CD4-positive, alpha-beta T cell treated with Interleukin-2 at 100 ng/mL for 4 hours (primary cell): ENCODE measurements at regions not wholly inside any gene's neighbourhood (a gene's known extent, or its start where the extent isn't known, plus 50 kb on each side); places are given as distances from the start of the nearest gene placed in this dataset.

Experiments used
- DNase-seq: peaks from one replicate; pipeline ENCODE4 v3.0.0-alpha.2; 2020; ENCODE audit warnings: low spot score

DNA sequence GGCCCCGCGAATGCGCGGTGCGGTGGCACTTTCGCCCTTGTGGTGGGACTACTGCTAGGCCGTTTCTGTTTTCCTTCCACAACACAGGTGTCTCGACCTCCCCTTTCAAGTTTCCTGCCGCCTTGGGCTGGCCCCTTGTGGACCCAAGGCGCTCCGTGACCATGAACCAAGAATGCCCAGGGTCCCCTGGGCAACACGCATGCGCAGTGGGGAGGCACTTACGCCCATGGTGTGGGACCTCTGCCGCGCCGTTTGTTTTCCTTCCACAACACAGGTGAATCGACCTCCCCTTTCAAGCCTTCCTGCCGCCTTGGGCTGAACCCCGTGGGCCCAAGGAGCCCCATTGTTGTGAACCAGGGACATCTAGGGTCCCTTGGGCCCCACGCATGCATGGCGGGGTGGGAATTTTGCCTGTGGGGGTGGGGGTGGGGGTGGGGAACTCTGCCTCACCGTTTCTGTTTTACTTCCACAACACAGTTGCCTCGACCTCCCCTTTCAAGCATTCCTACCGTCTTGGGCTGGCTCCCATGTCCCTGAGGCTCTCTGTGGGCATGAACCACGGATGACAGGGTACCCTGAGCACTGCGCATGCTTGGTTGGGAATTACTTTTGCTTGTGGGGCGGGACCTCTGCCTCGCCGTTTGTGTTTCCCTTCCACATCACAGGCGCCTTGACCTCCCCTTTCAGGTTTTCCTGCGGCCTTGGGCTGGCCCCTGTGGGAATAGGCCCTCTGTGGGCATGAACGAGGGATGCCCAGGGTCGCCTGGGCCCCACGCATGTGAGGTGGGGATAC is 355.1 kb downstream of the ALG10 start:
- no peak for DNase-seq

DNA sequence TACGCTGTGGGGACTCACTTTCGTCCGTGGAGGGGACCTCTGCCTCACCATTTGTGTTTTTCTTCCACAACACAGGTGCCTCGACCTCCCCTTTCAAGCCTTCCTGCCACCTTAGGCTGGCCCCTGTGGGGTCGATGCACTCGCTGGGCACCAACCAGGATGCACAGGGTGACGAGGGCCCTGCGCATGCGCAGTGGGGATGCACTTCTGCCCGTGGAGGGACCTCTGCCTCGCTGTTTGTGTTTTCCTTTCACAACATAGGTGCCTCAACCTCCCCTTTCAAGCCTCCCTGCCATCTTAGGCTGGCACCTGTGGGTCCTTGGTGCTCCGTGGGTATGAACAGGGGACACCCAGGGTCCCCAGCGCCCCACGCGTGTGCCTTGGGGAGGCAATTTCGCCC is 356.8 kb downstream of the ALG10 start:
- no peak for DNase-seq

DNA sequence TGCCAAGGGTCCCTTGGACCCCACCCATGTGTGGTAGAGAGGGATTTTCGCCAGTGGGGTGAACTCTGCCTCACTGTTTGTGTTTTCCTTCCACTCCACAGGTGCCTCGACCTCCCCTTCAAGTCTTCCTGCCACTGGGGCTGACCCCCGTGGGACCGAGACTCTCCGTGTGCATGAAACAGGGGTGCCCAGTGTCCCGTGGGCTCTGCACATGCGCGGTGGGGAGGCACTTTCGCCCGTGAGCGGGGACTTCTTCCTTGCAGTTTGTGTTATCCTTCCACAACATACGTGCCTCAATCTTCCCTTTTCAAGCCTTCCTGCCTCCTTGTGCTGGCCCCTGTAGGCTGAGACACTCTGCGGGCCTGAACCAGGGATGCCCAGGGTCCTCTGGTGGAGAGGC is 362.4 kb downstream of the ALG10 start:
- no peak for DNase-seq

DNA sequence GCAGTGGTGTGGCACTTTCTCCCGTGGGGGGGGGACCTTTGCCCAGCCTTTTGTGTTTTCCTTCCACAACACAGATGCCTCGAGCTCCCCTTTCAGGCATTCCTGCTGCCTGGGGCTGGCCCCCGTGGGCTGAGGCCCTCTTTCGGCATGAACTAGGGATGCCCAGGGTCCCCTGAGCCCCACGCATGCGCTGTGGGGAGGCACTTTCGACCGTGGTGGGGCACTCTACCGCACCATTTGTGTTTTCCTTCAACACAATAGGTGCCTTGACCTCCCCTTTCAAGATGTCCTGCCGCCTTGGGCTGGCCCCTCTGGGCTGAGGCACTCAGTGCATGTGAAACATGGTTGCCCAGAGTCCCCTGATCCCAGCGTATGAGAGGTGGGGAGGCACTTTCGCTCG is 363.7 kb downstream of the ALG10 start:
- no peak for DNase-seq

DNA sequence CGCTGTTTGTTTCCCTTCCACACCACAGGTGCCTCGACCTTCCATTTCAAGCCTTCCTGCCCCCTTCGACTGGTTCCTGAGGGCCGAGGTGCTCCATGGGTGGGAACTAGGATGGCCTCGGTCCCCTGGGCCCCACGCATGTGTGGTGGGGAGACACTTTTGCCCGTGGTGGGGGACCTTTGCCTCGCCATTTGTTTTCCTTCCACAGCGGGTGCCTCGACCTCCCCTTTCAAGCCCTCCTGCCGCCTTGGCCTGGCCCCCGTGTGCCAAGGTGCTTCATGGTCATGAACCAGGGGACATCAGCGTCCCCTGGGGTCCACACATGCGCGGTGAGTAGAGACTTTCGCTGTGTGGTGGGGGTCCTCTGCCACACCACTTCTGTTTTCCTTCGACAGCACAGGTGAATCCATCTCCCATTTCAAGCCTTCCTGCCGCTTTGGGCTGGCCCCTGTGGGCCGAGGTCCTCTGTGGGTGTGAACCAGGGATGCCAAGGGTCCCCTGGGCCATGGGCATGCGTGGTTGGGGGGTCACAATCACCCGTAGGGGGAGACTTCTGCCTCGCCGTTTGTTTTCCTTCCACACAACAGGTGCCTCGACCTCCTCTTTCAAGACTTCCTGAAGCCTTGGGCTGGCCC is 364.4 kb downstream of the ALG10 start:
- no peak for DNase-seq

DNA sequence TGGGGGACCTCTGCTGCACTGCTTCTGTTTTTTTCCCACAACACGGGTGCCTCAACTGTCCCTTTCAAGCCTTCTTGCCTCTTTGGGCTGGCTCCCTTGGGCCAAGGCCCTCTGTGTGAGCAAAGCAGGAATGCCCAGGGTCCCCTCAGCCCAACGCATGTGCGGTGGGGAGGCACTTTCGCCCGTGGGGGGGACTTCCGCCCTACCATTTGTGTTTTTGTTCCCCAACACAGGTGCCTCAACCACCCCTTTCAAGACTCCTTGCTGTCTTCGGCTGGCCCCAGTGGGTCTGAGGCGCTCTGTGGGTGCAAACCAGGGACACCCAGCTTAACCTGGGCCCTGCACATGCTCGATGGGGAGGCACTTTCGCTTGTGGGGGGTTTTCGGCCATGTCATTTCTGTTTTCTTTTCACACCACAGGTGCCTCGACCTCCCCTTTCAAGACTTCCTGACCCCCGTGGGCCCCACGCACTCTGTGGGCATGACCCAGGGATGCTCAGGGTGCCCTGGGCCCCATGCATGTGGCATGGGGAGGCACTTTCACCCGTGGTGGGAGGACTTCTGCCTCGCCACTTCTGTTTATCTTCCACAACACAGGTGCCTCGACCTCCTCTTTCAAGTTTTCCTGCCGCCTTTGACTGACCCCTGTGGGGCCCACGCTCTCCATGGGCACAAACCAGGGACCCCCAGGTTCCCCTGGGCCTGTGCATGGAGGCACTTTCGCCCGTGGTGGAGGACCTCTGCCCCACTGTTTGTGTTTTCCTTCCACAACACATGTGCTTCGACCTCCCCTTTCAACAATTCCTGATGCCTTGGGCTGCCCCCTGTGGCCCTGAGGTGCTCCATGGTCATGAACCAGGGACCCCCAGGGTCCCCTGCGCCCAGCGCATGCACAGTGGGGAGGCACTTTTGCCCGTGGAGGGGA is 365.7 kb downstream of the ALG10 start:
- no peak for DNase-seq

DNA sequence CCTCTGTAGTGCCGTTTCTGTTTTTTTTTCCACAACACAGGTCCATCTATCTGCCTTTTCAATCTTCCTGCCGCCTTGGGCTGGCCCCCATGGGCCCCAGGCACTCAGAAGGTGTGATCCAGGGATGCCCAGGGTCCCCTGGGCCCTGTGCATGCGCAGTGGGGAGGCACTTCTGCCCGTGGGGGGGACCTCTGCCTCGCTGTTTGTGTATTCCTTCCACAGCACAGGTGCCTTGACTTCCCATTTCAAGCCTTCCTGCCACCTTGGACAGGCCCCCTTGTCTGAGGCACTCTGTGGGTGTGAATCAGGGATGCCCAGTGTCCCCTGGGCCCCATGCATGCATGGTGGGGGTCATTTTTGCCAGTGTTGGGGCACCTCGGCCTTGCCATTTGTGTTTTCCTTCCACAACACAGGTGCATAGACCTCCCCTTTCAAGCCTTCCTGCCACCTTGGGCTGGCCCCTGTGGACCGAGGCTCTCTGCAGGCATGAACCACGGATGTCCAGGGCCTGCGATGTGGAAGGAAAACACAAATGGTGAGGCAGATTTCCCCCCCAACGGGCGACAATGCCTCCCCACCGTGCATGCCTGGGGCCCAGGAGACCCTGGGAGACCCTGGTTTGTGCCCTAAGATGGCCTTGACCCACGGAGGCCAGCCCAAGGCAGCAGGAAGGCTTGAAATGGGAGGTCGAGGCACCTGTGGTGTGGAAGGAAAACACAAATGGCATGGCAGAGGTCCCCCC is 366.5 kb downstream of the ALG10 start:
- no peak for DNase-seq

DNA sequence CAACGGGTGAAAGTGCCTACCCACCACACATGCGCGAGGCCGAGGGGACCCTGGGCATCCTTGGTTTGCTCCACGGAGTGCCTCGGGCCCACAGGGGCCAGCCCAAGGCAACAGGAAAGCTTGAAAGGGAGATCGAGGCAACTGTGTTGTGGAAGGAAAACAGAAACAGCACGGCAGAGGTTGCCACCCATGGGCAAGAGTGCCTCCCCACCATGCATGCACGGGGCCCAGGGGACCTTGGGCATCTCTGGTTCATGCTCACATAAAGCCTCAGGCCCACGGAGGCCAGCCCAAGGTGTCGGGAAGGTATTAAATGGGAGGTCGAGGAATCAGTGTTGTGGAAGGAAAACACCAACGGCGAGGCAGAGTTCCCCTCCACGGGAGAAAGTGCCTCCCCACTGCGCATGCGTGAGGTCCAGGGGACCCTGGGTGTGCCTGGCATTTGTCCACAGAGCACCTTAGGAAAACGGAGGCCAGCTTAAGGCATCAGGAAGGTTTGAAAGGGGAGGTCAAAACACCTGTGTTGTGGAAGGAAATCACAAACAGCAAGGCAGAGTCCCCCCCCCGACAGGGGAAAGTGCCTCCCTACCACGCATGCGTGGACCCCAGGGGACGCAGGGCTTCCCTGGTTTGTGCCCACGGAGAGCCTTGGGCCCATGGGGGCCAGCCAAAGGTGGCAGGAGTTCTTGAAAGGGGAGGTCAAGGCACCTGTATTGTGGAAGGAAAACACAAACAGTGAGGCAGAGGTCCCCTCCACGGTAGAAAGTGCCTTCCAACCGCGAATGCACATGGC is 367.3 kb downstream of the ALG10 start:
- DNase-seq = no peak

DNA sequence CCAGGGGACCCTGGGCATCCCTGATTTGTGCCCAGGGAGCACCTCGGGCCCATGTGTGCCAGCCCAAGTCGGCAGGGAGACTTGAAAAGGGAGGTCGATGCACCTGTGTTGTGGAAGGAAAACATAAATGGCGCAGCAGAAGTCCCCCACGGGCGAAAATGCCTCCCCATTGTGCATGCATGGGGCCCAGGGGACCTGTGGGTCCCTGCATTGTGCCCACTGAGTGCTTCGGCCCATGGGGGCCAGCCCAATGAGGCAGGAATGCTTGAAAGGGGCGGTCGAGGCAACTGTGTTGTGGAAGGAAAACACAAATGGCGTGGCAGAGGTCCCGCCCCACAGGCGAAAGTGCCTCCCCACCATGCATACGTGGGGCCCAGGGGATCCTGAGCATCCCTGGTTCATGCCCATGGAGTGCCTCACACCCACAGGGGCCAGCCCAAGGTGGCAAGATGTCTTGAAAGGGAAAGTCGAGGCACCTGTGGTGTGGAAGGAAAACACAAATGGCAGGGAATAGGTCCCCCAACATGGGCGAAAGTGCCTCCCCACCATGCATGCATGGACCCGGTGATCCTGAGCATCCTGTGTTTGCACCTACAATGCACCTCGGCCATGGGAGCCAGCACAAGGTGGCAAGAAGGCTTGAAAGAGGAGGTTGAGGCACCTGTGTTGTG is 368.0 kb downstream of the ALG10 start:
- no peak for DNase-seq

DNA sequence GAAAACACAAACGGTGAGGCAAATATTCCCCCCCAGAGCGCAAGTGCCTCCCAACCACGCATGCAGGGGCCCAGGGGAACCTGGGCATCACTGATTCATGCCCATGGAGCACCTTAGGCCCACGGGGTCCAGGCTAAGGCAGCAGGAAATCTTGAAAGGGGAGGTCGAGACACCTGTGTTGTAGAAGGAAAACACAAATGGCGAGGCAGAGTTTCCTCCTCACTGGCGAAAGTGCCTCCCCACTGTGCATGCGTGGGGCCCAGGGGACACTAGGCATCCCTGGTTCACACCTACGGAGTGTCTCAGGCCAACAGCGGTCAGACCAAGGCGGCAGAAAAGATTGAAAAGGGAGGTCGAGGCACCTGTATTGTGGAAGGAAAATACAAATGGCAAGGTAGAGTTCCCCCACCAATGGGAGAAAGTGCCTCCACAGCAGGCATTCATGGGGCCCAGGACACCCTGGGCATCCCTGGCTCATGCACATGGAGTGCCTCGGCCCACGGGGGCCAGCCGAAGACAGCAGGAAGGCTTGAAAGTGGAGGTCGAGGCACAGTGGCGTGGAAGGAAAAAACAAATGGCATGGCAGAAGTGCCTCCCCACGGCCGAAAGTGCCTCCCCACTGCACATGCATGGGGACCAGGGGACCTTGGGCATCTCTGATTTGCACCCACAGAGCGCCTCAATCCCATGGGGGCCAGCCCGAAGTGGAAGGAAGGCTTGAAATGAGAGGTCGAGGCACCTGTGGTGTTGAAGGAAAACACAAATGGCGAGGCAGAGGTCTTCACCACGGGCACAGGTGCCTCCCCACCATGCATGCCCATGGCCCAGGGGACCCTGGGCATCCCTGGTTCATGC is 368.8 kb downstream of the ALG10 start:
- no peak for DNase-seq

DNA sequence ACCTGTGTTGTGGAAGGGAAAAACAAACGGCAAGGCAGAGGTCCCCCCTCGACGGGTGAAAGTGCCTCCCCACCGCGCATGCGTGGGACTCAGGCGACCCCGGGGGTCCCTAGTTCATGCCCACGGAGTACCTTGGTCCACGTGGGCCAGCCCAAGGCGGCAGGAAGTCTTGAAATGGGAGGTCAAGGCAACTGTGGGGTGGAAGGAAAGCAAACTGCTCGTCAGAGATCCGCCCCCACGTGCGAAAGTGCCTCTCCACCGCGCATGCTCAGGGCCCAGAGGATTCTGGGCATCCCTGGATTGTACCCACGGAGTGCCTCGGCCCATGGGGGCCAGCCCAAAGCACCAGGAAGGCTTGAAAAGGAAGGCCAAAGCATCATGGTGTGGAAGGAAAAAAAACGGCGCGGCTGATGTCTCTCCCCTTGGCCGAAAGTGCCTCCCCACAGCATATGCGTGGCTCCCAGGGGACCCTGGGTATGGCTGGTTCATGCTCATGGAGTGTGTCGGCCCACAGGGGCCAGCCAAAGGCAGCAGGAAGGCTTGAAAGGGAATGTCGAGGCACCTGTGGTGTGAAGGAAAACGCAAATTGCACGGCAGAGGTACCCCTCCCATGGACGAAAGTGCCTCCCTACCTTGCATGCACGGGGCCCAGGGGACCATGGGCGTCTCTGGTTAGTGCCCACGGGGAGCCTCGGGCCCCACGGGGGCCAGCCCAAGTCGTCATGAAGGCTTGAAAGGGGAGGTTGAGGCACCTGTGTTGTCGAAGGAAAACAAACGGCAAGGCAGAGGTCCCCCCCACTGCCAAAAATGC is 369.7 kb downstream of the ALG10 start:
- no peak for DNase-seq

DNA sequence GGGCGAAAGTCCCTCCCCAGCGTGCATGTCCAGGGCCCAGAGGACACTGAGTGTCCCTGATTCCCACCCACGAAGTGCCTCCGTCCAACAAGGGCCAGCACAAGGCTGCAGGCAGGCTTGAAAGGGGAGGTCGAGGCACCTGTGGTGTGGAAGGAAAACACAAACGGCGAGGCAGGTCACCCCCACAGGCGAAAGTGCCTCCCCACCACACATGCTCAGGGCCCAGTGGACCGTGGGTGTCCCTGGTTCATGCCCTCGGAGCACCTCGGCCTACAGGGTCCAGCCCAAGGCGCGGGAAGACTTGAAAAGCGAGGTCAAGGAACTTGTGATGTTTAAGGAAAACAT is 370.4 kb downstream of the ALG10 start:
- no peak for DNase-seq

DNA sequence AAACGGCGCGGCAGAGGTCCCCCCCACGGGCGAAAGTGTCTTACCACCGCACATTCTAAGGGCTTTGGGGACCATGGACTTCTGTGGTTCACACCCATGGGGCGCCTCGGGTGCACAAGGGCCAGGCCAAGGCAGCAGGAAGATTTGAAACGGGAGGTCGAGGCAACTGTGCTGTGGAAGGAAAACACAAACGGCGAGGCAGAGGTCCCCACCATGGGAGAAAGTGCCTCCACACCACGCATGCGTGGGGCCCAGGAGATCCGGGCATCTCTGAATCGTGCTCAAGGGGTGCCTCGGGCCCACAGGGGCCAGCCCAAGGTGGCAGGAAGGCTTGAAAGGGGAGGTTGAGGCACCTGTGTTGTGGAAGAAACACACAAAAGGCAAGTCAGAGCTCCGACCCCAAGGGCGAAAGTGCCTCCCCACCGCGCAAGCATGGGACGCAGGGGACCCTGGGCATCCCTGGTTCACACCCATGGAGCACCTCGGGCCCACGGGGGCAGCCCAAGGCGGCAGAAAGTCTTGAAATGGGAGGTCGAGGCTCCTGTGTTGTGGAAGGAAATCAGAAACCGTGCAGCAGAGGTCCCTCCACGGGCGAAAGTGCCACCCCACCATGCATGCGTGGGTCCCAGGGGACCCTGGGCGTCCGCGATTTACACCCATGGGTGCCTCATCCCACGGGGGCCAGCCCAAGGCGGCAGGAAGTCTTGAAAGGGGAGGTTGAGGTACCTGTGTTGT is 371.0 kb downstream of the ALG10 start:
- no peak for DNase-seq

DNA sequence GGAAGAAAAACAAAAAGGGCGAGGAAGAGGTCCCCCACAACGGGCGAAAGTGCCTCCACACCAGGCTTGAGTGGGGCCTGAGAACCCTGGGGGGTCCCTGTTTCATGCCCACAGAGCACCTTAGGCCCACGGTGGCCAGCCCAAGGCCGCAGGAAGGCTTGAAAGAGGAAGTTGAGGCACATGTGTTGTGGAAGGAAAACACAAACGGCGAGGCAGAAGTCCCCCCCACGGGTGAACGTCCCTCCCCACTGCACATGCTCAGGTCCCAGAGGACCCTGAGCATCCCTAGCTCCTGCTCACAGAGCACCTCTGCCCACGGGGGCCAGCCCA is 371.5 kb downstream of the ALG10 start:
- DNase-seq = no peak

DNA sequence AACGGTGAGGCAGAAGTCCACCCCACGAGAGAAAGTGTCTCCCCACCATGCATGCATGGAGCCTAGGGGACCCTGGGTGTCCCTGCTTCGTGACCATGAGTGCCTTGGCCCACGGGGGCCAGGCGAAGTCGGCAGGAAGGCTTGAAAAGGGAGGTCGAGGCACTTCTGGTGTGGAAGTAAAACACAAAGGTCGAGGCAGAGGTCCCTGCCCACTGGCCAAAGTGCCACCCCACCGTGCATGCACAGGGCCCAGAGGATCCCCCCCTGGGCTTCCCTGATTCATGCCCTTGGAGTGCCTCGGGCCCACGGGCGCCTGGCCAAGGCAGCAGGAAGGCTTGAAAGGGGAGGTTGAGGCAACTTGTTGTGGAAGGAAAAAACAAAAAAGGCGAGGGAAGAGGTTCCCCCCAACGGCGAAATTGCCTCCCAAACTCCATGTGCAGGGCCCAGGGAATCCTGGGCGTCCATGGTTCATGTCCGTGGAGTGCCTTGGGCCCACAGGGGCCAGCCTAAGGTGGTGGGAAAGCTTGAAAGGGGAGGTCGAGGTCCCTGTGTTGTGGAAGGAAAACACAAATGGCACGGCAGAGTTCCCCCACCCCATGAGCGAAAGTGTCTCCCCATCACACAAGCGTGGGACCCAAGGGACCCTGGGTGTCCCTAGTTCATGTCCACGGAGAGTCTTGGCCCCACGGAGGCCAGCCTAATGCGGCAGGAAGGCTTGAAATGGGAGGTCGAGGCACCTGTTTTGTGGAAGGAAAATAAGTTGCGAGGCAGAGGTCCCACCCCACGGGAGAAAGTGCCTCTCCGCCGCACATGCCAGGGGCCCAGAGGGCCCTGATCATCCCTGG is 372.1 kb downstream of the ALG10 start:
- DNase-seq = no peak

DNA sequence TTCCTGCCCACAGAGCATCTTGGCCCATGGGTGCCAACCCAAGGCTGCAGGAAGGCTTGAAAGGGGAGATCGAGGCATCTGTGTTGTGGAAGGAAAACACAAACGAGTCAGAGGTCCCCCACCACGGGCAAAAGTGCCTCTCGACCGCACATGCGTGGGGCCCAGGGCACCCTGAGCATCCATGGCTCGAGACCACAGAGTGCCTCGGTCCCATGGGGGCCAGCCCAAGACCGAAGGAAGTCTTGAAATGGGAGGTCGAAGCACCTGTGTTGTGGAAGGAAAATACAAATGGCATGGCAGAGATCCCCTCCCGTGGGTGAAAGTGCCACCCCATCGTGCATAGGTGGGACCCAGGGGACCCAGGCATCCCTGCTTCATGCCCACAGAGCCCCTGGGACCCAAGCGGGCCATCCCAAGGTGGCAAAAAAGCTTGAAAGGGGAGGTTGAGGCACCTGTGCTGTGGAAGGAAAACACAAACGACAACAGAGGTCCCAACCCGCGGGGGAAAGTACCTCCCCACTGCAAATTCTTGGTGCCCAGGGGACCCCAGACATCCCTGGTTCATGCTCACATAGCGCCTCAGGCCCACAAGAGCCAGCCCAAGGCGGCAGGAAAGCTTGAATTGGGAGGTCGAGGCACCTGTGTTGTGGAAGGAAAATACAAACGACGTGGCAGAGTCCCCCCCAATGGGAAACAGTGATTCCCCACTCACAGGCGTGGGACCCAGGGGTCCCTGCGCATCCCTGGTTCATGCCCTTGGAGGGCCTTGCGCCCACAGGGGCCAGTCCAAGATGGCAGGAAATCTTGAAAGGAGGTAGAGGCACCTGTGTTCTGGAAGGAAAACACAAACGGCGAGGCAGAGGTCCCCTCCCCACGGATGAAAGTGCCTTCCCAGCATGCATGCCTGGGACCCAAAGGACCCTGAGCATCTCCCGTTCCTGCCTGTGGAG is 373.0 kb downstream of the ALG10 start:
- DNase-seq = no peak
